ENCODE measurements at regions not wholly inside any gene's neighbourhood (a gene's known extent, or its start where the extent isn't known, plus 50 kb on each side); places are given as distances from the start of the nearest gene placed in this dataset.

GRCh38 chr1:112244131-112244530 lies 151.9 kb upstream of the CTTNBP2NL start:
- TF ChIP-seq, protein P1, sequence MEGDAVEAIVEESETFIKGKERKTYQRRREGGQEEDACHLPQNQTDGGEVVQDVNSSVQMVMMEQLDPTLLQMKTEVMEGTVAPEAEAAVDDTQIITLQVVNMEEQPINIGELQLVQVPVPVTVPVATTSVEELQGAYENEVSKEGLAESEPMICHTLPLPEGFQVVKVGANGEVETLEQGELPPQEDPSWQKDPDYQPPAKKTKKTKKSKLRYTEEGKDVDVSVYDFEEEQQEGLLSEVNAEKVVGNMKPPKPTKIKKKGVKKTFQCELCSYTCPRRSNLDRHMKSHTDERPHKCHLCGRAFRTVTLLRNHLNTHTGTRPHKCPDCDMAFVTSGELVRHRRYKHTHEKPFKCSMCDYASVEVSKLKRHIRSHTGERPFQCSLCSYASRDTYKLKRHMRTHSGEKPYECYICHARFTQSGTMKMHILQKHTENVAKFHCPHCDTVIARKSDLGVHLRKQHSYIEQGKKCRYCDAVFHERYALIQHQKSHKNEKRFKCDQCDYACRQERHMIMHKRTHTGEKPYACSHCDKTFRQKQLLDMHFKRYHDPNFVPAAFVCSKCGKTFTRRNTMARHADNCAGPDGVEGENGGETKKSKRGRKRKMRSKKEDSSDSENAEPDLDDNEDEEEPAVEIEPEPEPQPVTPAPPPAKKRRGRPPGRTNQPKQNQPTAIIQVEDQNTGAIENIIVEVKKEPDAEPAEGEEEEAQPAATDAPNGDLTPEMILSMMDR (conservative IDR thresholded peaks at IDR 0.05; ENCODE audit: low read depth, low read length) = no peak
- TF ChIP-seq CHD1 (IDR thresholded peaks at IDR 0.05; ENCODE audit: low read depth, low read length) (no peak), FOS (IDR thresholded peaks at IDR 0.05; ENCODE audit: low read depth, low read length) (no peak), POLR2A (IDR thresholded peaks at IDR 0.05; ENCODE audit: low read depth, low read length) (no peak), CEBPB (IDR thresholded peaks at IDR 0.05; ENCODE audit: low read depth, low read length) (no peak), SMC3 (IDR thresholded peaks at IDR 0.05; ENCODE audit: low read depth, low read length) (no peak)
